PC-9 (cell line): ENCODE measurements at regions not wholly inside any gene's neighbourhood (a gene's known extent, or its start where the extent isn't known, plus 50 kb on each side); places are given as distances from the start of the nearest gene placed in this dataset.
"Not testable (repeated sequence)": the region's sequence is repeated elsewhere in the genome, so short reads cannot be mapped to it uniquely, and the experiment has no call there.

Experiments used
- BruUV-seq: library from RNA; stranded (reverse); fragments of 400-500 nt; replicated peaks from 2 replicates; lab custom pipeline; 2021; lab: Mats Ljungman, UMichigan
- CTCF ChIA-PET: fragments of 300-600 bp; sonication (Branson Sonifier 250); formaldehyde crosslinking; loops from one replicate; lab custom pipeline; 2022; ENCODE audit warnings: antibody characterized with exemption; lab: Charles Lee
- POLR2A ChIA-PET: fragments of 300-600 bp; sonication (Branson Sonifier 250); formaldehyde crosslinking; loops from one replicate; lab custom pipeline; 2022; ENCODE audit warnings: antibody characterized with exemption; ENCODE audit not compliant: unreplicated experiment; lab: Charles Lee
- DNase-seq, 2 experiments: peaks; one replicate each; pipeline versions ENCODE4 v3.0.0 to v3.0.0-alpha.2; 2015 to 2022; ENCODE audit warnings: mixed read lengths in 1 of 2
- H2AFZ ChIP-seq: fragments of 200-600 bp; sonication (generic); 2 replicates; pipeline ENCODE4 v1.8.1; 2017; ENCODE audit warnings: antibody characterized with exemption
- H3F3A ChIP-seq: fragments of 200-600 bp; sonication (generic); 2 replicates; pipeline ENCODE4 v1.8.1; 2017; ENCODE audit warnings: antibody characterized with exemption, mild to moderate bottlenecking, low read depth; ENCODE audit not compliant: insufficient read depth
- H3K27ac ChIP-seq: fragments of 200-600 bp; sonication (generic); 2 replicates; pipeline ENCODE4 v1.6.1; 2016; ENCODE audit warnings: mixed run types
- H3K27me3 ChIP-seq: fragments of 200-600 bp; sonication (generic); 2 replicates; pipeline ENCODE4 v1.6.1; 2016; ENCODE audit warnings: low read depth, mixed run types; ENCODE audit not compliant: insufficient read depth
- H3K36me3 ChIP-seq: fragments of 200-600 bp; sonication (generic); 2 replicates; pipeline ENCODE4 v1.6.1; 2016; ENCODE audit warnings: low read depth, mixed run types
- H3K4me1 ChIP-seq: fragments of 200-600 bp; sonication (generic); replicated peaks from 2 replicates; pipeline ENCODE4 v1.6.1; 2016; ENCODE audit warnings: mixed run types; ENCODE audit not compliant: insufficient read depth
- H3K4me2 ChIP-seq: fragments of 200-600 bp; sonication (generic); 2 replicates; pipeline ENCODE4 v1.6.1; 2017; ENCODE audit warnings: mixed run types
- H3K4me3 ChIP-seq: fragments of 200-600 bp; sonication (generic); 2 replicates; pipeline ENCODE4 v1.6.1; 2016; ENCODE audit warnings: mixed run types
- H3K79me2 ChIP-seq: fragments of 200-600 bp; sonication (generic); 2 replicates; pipeline ENCODE4 v1.6.1; 2017; ENCODE audit warnings: low read depth, mixed run types
- H3K9me2 ChIP-seq: fragments of 200-600 bp; sonication (generic); 2 replicates; pipeline ENCODE4 v1.8.1; 2017; ENCODE audit warnings: mild to moderate bottlenecking; ENCODE audit not compliant: insufficient read depth
- H3K9me3 ChIP-seq: fragments of 200-600 bp; sonication (generic); 2 replicates; pipeline ENCODE4 v1.8.1; 2016; ENCODE audit warnings: low read depth; ENCODE audit not compliant: insufficient read depth
- H4K20me1 ChIP-seq: fragments of 200-600 bp; sonication (generic); 2 replicates; pipeline ENCODE4 v1.8.1; 2017; ENCODE audit not compliant: insufficient read depth
- EZH2 ChIP-seq: fragments of 200-600 bp; sonication (generic); IDR thresholded peaks from 2 replicates; pipeline ENCODE4 v1.8.0; 2017; ENCODE audit warnings: antibody characterized with exemption, low read depth
- intact Hi-C: fragments of 100-400 bp; cut with micrococcal nuclease; formaldehyde crosslinking; loops from one replicate; pipeline ENCODE4 v1.10.0; 2022; ENCODE audit not compliant: unreplicated experiment
- TF ChIP-seq, protein P1 (sequence below): fragments of 200-600 bp; sonication (generic); conservative IDR thresholded peaks from 2 replicates; pipeline ENCODE4 v1.6.1; 2017; ENCODE audit warnings: mixed run types, antibody characterized with exemption, mild to moderate bottlenecking, moderate library complexity

DNA sequence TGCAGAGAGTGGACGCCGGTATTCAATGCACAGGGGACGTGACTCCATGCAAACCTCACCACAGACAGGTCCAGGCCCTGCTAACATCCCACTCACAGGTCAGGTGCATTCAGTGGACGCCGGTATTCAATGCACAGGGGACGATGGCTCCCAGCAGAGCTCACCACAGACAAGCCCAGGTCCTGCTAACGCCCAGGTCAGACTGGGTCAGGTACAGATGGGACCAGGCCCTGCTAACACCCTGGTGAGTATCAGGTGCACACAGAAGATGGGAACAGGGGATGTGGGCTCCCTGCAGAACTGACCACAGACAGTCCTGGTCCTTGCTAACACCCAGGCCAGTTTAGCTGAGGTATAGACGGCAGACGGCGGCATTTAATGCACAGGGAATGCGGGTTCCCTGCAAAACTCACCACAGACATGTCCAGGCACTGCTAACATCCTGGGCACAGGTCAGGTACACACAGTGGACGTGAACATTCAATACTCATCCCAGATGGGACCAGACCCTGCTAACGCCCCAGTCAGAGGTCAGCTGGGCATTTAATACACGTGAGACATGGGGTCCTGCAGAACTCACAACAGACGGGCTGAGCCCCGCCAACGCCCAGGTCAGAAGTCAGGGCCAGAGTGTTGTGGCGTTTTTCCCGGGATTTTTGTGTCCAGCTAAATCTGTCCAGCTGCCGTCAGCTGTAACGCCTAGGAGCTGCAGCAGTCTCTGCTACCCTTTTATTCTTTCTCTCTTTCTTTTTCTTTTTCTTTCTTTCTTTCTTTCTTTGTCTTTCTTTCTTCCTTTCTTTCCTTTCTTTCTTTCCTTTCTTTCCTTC, 99.2 kb downstream of the SHOX start:
- no TSS peak for BruUV-seq

DNA sequence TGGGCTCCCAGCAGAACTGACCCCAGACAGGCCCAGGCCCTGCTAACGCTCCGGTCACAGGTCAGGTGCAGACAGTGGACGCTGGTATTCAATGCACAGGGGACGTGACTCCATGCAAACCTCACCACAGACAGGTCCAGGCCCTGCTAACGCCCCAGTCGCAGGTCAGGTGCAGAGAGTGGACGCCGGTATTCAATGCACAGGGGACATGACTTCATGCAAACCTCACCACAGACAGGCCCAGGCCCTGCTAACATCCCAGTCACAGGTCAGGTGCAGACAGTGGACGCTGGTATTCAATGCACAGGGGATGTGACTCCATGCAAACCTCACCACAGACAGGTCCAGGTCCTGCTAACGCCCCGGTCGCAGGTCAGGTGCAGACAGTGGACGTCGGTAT, 98.5 kb downstream of the SHOX start:
- H3K36me3 ChIP-seq, H3K79me2 ChIP-seq, H3K4me3 ChIP-seq, POLR2A ChIA-PET, H3K4me1 ChIP-seq, CTCF ChIA-PET, intact Hi-C loops, H4K20me1 ChIP-seq, H3K4me2 ChIP-seq, H3K27ac ChIP-seq, H3K9me2 ChIP-seq, H3K9me3 ChIP-seq, BruUV-seq, H2AFZ ChIP-seq, DNase-seq, H3F3A ChIP-seq, H3K27me3 ChIP-seq: not testable (repeated sequence)

More for the DNA sequence above, 99.2 kb downstream of the SHOX start:
- H3K4me1 ChIP-seq: no peaks in the 10 kb centered on the region
- intact Hi-C loops: no loop called here
- ChIA-PET POLR2A (no interaction called here), CTCF (no interaction called here)
- no peaks in the 10 kb centered on the region for H3K9me2 ChIP-seq
- H4K20me1 ChIP-seq: no peaks in the 10 kb centered on the region
- no peaks in the 10 kb centered on the region for H3K79me2 ChIP-seq
- no peak for DNase-seq
- no peak for TF ChIP-seq EZH2
- TF ChIP-seq, protein P1, sequence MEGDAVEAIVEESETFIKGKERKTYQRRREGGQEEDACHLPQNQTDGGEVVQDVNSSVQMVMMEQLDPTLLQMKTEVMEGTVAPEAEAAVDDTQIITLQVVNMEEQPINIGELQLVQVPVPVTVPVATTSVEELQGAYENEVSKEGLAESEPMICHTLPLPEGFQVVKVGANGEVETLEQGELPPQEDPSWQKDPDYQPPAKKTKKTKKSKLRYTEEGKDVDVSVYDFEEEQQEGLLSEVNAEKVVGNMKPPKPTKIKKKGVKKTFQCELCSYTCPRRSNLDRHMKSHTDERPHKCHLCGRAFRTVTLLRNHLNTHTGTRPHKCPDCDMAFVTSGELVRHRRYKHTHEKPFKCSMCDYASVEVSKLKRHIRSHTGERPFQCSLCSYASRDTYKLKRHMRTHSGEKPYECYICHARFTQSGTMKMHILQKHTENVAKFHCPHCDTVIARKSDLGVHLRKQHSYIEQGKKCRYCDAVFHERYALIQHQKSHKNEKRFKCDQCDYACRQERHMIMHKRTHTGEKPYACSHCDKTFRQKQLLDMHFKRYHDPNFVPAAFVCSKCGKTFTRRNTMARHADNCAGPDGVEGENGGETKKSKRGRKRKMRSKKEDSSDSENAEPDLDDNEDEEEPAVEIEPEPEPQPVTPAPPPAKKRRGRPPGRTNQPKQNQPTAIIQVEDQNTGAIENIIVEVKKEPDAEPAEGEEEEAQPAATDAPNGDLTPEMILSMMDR: no peak
- H3F3A ChIP-seq: no peaks in the 10 kb centered on the region
- peaks cover 14% of the 10 kb centered on the region; the same call in 1 of the 2 replicates for H3K27me3 ChIP-seq
- no peak overlapping the region for H3K27ac ChIP-seq
- H3K36me3 ChIP-seq: no peaks in the 10 kb centered on the region
- H3K4me3 ChIP-seq: no peak overlapping the region
- H3K9me3 ChIP-seq: no peaks in the 10 kb centered on the region
- H3K4me2 ChIP-seq: no peak overlapping the region
- H2AFZ ChIP-seq: no peak overlapping the region

DNA sequence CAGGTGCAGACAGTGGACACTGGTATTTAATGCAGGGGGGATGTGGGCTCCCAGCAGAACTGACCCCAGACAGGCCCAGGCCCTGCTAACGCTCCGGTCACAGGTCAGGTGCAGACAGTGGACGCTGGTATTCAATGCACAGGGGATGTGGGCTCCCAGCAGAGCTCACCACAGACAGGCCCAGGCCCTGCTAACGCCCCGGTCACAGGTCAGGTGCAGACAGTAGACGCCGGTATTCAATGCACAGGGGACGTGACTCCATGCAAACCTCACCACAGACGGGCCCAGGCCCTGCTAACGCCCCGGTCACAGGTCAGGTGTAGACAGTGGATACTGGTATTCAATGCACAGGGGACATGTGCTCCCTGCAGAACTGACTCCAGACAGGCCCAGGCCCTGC, 98.0 kb downstream of the SHOX start:
- CTCF ChIA-PET, BruUV-seq, H3K4me1 ChIP-seq, H3K79me2 ChIP-seq, H3K27me3 ChIP-seq, H2AFZ ChIP-seq, H3K36me3 ChIP-seq, H3K4me3 ChIP-seq, H3K4me2 ChIP-seq, H4K20me1 ChIP-seq, H3F3A ChIP-seq, intact Hi-C loops, POLR2A ChIA-PET, H3K9me2 ChIP-seq, H3K27ac ChIP-seq, DNase-seq, H3K9me3 ChIP-seq: not testable (repeated sequence)

GRCh38 chrX:727738-728621, 97.4 kb downstream of the SHOX start:
- Histone ChIP-seq H2AFZ (no peak overlapping the region), H3F3A (no peaks in the 10 kb centered on the region), H3K9me2 (no peaks in the 10 kb centered on the region), H3K9me3 (no peaks in the 10 kb centered on the region), H3K4me2 (no peak overlapping the region), H3K27me3 (no peaks in the 10 kb centered on the region), H3K36me3 (no peaks in the 10 kb centered on the region), H3K4me1 (no peaks in the 10 kb centered on the region), H3K4me3 (no peak overlapping the region), H3K27ac (no peak overlapping the region), H4K20me1 (no peaks in the 10 kb centered on the region), H3K79me2 (no peaks in the 10 kb centered on the region)
- intact Hi-C loops: no loop called here
- POLR2A ChIA-PET: no interaction called here
- TF ChIP-seq EZH2: no peak
- TF ChIP-seq, protein P1: no peak; the same call in 1 of the 2 replicates
- no peak for DNase-seq
- CTCF ChIA-PET: no interaction called here
- BruUV-seq: no TSS peak
